ENCODE measurements at regions not wholly inside any gene's neighbourhood (a gene's known extent, or its start where the extent isn't known, plus 50 kb on each side); places are given as distances from the start of the nearest gene placed in this dataset.

DNA sequence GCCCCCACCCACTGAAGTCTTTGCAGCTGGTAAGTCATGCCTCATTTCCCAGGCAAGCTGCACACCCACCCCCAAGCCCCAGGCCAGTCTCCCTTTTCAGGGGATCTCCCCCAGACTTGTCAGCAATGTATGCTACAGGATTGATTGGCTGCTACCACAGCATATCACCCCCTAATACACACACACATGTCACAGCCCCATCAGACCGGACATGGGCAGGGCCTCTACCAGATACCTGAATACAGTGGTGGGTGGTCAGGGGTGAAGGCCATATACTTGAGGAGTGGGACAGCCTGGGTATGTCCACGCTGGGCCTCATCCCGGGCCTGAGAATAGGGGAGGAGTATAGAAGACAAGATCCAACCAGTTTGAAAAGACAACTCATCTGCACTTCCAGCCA, 63.4 kb upstream of the ARAP3 start:
- no peak for DNase-seq

DNA sequence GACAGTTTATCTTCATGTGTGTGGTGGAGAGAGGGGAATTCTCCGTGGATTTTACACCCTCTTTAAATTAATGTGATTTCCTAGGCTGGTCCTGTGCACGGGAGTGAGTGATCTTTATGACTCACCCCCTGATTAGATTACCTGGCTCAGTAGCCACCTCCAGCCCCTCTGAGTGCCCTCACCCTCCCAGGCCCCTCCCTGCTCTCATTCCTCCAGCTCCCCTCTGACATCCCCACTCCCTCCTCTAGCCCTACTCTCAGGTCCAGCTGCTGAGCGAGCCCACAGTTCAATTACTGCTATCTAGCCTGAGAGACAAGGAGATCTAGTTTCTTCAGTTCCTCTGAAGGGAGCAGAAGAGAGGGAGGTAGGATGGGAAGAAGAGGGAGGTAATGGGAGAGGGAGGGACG, 61.8 kb upstream of the ARAP3 start:
- DNase-seq: no peak

DNA sequence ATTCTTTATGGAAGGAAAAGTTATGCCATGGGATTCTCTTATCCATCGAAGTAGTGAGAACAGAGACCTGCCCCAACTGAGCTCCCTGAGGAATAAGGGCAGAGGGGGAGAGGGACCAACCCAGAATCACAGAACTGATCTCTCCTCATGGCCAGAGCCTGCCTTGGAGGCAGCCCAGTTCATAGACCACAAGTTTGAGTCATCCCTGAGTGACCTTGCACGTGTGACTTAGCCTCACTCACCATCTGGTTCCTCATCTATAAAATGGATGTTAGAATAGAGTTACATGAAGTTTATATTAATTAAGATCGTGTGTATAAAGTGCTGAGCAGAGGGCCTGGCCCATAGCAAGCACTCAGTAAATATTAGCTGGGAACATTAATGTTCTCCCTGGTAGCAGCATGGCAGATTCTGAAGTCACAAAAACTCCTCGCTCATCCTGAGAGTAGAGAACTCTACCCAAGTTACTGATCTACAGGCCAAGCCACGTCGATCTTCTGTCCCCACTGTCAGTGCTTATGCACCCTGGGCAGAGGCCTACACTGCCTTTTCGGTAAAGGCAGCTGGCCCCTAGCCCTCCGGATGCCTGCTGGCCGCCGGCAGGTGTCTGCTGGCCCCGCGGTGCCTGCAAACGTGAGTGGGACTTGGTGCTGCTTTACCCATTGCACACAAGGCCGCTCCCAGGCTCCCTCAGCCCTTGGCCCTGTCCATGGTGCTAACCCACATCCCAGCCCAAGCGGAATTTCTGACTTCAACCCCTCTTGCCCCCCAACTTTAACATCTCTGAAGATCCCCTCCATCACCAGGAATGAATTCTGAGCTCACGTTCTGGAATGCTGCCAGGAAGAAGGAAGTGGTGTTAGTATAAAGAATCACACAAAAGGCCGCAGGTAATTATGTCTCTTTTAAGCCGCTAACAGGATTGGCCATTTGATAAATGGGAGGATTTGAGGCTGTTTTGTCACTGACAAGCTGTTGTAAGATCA, 61.1 kb upstream of the ARAP3 start:
- no peak for DNase-seq

DNA sequence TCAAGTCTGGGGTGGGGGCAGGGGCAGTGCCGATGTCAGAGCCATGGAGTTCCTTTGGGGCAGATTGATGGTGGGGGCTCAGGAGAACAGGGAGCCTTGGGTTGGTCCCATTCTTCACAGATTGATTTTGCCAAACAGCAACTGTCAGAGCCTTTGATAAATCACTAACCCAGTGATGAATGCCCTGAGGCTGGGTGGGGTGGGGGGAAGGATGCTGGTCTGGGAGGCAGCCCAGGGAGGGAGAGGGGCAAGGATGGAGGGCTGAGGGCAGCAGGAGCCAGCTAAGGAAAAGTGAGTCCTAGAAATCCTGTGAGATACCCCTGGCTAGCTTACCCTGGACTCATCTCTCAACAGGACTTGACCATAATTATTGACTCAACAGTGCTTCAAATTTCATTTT, 60.1 kb upstream of the ARAP3 start:
- DNase-seq: no peak

DNA sequence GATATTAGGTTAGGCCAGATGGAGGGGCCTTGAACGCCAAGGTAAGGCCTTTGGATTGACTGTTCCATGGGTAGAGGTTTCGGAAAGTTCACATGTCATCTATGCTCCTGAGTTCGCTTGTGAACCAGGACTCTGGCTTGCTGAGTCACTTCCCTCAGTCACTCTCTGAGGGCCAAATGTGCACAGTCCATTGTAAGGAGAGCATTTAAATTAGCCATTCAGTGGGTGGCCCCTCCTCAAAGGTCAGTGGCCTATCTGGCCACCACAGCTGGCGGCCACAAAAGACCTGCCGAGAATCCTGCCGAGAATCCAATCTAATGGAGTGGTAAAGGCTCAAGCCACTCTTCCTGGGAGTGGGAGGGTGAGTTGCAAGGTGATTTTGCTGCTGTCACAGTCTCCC, 58.9 kb upstream of the ARAP3 start:
- no peak for DNase-seq

DNA sequence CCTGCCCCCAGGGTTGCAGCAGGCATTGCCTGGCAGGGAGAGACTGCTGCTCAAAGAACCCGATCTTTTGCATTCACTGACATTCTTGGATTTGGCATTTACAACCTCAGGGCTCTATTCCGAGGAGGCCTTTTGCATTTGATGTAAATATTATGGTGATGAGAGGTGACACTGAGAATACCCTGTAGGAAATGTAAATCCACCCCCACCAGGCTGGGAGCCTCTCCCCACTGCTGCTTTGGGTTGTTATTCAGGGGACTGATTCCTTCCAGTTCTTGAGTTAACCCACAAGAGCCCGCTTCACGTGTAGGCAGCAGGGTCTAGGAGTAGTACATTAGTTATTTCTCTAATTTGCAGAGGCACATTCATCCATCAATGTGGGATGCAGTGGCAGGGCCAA, 55.5 kb upstream of the ARAP3 start:
- DNase-seq: no peak

DNA sequence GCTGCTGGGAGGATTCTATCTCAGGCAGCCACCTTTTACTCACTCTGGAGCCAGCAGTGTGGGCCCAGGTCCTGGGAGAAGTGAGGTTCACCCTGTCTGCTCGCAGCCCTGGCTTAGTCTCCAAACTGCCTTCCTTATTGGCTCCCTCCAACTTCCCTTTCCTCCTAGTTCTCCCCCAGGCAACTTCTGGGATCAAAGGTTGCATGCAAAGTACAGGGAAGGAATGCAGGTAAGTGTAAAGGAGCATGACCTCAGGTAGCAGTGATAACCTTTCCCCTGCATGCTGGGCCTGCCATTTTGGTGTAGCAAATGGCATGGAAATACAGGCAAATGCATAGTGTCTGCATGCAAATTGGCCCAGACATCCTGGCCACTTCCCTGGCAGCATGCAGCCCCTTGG, 53.8 kb upstream of the ARAP3 start:
- DNase-seq: no peak

DNA sequence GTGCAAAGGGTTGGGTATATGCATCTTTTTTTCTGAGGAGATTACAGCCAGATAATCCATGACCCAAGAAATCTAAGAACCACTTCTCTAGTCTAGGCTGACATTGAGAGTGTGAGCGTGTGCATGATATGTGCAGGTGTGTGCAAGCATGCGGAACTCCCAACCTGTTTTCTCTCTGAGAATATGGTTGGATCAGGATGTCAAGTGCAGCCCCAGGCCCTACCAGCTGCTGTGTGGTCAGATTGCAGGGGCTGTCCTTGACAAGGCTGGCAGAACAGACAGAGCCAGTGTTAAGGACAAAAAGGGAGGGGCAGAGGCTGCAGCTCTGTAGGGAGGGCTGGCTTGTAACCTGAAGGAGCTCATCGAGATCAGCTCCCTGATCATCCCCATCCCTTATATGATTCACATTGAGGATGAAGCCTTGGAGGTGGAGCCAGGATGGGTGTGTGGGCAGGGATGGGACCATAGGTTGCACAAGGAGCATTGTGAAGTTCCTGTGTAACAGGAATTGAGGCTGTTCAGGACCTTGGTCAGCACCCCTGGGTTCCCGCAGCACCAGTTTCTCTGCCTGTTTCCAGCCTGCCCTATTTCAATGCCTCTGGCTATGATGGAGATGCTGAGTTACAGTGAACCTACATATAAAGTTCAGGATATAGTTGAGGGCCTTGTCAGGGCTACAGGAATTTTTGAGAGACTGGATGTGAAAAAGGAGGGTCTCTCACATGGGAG, 52.6 kb upstream of the ARAP3 start:
- no peak for DNase-seq

DNA sequence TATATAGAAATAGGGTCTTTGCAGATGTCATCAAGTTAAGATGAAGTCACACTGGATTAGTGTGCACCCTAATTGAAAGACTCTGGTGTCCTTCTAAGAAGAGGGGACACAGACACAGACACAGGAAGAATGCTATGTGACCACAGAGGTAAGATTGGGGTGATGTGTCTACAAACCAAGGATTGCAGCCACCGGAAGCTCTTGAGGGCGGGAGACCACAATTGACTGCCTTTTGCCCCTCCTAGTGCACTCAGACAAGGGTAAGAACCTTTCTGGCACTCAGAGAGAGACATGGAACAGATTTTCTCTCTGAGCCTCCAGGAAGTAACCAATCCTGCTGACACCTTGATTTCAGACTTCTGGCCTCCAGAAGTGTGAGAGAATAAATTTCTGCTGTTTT, 51.2 kb upstream of the ARAP3 start:
- DNase-seq: no peak

DNA sequence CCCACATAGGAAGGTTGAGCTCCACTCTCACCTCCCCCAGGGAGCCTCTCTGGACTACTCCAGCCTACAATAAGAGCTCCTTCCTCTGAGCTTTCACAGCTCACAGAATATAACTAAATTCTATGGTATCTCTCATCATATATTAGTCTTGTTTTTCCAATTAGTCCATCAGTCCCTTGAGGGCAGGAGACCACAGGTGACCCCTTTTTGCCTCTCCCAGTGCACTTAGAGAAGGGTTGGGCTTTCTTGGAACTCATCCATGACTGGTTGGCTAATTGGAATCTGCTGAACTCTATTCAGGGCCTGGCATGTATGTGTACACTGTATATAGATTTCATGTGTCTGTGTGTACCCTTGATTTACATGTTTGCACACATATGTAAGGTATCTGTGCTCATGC, 50.4 kb upstream of the ARAP3 start:
- peak; percentile 44 for DNase-seq

Measured in NCI-H1092 (cell line).